Adrenal gland (tissue), 9 donors: ENCODE measurements at regions not wholly inside any gene's neighbourhood (a gene's known extent, or its start where the extent isn't known, plus 50 kb on each side); places are given as distances from the start of the nearest gene placed in this dataset.

Source experiments
- DNase-seq, 7 donors: peaks; one replicate each; pipeline ENCODE4 v3.0.0-alpha.2; 2019 to 2020
- H3K27ac ChIP-seq, 5 donors: fragments of 200-600 bp; sonication (generic) in 4 of 5; 1 replicate in 3 of 5; 2 replicates in 2 of 5; pipeline versions ENCODE4 v1.5.1 to v1.8.0; 2016 to 2020; ENCODE audit warnings: mild to moderate bottlenecking in 1 of 5
- H3K27me3 ChIP-seq: fragments of 200-600 bp; 2 replicates; pipeline ENCODE4 v1.8.0; 2021
- H3K36me3 ChIP-seq, 2 donors: fragments of 200-600 bp; replicated peaks in 1 of 2; 1 replicate in 1 of 2; 2 replicates in 1 of 2; pipeline versions ENCODE4 v1.5.1 to v1.8.0; 2018 to 2022
- H3K4me1 ChIP-seq, 2 donors: fragments of 200-600 bp; replicated peaks in 1 of 2; 1 replicate in 1 of 2; 2 replicates in 1 of 2; pipeline versions ENCODE4 v1.5.1 to v1.8.0; 2018 to 2021
- H3K4me3 ChIP-seq, 4 donors: fragments of 200-600 bp; sonication (generic) in 3 of 4; one replicate each; pipeline ENCODE4 v1.5.1; 2016 to 2018
- H3K9me3 ChIP-seq, 3 donors: fragments of 200-600 bp; sonication (generic) in 1 of 3; replicated peaks in 1 of 3; 1 replicate in 2 of 3; 2 replicates in 1 of 3; pipeline versions ENCODE4 v1.5.1 to v1.8.0; 2016 to 2021
- POLR2A ChIP-seq, 2 donors: fragments of 450-650 bp; IDR thresholded peaks; one replicate each; pipeline ENCODE4 v1.6.1; 2017; ENCODE audit warnings: antibody characterized with exemption in 2 of 2, mild to moderate bottlenecking in 2 of 2, moderate library complexity in 1 of 2
- WGBS, 4 donors: extraction: QIAGEN DNeasy Blood & Tissue Kit in 2 of 4; methylation state at CpG; one replicate each; pipeline versions ENCODE4 v1.1.5 to v1.1.7; 2013 to 2017; 5-methylcytosine and 5-hydroxymethylcytosine counted together
- intact Hi-C, 2 donors: fragments of 100-400 bp; cut with DNase I; formaldehyde crosslinking; loops; one replicate each; pipeline versions ENCODE4 v1.14.1 to v1.15.0; 2022 to 2023
- TF ChIP-seq, protein P1 (sequence below), 6 experiments: fragments of 450-650 bp in 4 of 6; fragments of 200-600 bp in 2 of 6; sonication (generic) in 1 of 6; IDR thresholded peaks; 1 replicate in 5 of 6; 2 replicates in 1 of 6; pipeline versions ENCODE4 v1.5.1 to v1.8.0; 2016 to 2021; ENCODE audit warnings: antibody characterized with exemption in 6 of 6, mild to moderate bottlenecking in 2 of 6, moderate library complexity in 1 of 6
- donor health status: healthy with polysubstance abuse.
- donor health status: Bipolar disorder and iron deficiency.
- donor health status: DM: yes; HTN: yes; CAD: no.
- donor health status: DM: no; HTN: no; CAD: no.
- donor health status: DM: no; HTN: no; CAD: no.

DNA sequence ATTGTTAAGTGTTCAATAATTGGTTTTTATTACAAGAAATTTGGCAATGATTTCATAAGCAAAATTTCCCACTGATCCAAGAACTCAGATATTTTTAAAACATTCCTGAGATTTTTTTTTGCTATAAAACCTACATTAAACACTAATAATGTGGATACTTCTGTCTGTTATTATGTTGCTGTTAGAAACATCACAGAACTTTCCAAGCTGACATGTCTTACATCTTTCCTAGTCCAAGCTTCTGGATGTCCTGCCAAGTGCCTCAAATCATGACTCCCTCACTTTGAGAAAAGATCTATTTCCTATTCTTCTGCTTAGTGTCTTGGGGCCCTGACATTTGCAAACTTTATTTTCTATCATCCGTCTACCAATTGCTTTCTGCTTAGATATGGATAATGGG lies 110.8 kb downstream of the RFPL4B start:
- no peak overlapping the region for H3K4me3 ChIP-seq
- H3K27me3 ChIP-seq: no peaks in the 10 kb centered on the region
- H3K4me1 ChIP-seq: no peaks in the 10 kb centered on the region
- TF ChIP-seq, protein P1, sequence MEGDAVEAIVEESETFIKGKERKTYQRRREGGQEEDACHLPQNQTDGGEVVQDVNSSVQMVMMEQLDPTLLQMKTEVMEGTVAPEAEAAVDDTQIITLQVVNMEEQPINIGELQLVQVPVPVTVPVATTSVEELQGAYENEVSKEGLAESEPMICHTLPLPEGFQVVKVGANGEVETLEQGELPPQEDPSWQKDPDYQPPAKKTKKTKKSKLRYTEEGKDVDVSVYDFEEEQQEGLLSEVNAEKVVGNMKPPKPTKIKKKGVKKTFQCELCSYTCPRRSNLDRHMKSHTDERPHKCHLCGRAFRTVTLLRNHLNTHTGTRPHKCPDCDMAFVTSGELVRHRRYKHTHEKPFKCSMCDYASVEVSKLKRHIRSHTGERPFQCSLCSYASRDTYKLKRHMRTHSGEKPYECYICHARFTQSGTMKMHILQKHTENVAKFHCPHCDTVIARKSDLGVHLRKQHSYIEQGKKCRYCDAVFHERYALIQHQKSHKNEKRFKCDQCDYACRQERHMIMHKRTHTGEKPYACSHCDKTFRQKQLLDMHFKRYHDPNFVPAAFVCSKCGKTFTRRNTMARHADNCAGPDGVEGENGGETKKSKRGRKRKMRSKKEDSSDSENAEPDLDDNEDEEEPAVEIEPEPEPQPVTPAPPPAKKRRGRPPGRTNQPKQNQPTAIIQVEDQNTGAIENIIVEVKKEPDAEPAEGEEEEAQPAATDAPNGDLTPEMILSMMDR (IDR thresholded peaks at IDR 0.05): no peak
- TF ChIP-seq POLR2A (IDR thresholded peaks at IDR 0.05): no peak
- no peak overlapping the region for H3K27ac ChIP-seq
- 42 to 83% (median 69%) methylated on average over 1 of the region's 1 CpG for WGBS, 4 donors
- DNase-seq: no peak
- no peaks in the 10 kb centered on the region for H3K9me3 ChIP-seq
- intact Hi-C loops: no loop called here
- H3K36me3 ChIP-seq: no peaks in the 10 kb centered on the region

DNA sequence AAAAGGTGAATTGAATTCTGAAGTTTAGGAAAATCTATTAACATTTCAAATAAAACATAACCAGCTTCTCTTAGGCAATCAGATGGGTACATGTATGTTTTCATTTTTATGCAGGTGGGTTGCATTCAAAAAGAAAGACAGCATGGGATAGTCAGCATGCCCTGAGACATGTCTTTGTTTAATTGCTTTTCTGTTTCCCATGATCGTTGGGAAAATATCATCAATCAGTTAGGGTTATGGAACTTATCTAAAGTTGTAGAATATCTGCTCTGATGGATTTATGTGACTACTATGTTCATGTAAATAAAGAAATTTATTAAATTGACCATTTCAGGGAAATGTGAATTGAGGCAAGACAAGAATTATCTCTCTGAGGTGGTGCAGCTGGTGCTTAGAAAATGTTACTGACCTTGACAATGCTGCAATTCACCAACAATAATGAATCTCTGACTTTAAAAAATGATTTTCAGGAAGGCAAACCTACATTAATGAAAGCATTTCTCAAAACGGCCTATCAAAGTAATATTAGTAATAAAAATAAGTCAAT lies 112.7 kb downstream of the RFPL4B start:
- DNase-seq: no peak
- Histone ChIP-seq H3K27me3 (no peaks in the 10 kb centered on the region), H3K4me3 (no peak overlapping the region), H3K27ac (no peak overlapping the region), H3K4me1 (no peaks in the 10 kb centered on the region), H3K36me3 (no peaks in the 10 kb centered on the region), H3K9me3 (no peaks in the 10 kb centered on the region)
- intact Hi-C loops: no loop called here
- 18 to 38% (median 23%) methylated on average over 2 of the region's 2 CpGs for WGBS, 4 donors
- TF ChIP-seq POLR2A (IDR thresholded peaks at IDR 0.05): no peak
- TF ChIP-seq, protein P1 (IDR thresholded peaks at IDR 0.05): no peak

DNA sequence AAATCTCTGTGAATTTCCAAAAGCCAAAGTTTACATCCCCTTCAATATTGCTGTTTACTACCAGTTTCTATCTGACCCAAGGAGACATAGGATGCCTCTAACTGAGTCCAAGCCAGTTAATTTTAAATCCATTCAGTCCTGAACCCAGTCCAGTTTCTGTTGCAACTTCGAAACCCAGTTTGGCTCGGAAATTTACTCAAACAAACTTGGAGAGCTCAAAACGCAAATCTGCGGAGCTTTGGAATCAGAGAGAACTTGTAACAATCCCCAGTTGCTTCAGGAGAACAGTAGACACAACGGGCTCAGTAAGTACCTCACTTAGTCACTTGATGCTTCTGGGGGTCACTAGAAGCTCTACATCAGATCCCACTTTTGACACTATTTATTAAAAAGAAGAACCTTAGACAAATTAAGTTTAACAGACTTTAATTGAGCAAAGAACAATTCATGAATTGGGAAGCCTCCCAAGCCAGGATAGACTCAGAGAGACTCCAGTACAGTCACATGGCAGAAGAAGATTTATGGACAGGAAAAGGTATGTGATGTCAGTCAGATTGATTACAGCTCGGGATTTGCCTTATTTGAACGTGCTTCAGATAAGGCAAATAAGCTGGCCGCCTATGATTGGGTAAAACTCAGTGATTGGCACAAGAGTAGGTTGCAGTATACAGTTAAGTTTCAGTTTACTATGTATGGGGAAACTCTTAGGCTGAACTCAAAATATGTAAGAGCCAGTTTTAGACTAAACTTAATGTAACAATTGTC lies 118.0 kb downstream of the RFPL4B start:
- H3K4me3 ChIP-seq: no peak overlapping the region
- no peaks in the 10 kb centered on the region for H3K4me1 ChIP-seq
- no peaks in the 10 kb centered on the region for H3K9me3 ChIP-seq
- no peaks in the 10 kb centered on the region for H3K27me3 ChIP-seq
- DNase-seq: no peak
- H3K27ac ChIP-seq: no peak overlapping the region
- intact Hi-C loops: no loop called here
- TF ChIP-seq, protein P1 (IDR thresholded peaks at IDR 0.05): no peak
- no peak for TF ChIP-seq POLR2A (IDR thresholded peaks at IDR 0.05)
- no peaks in the 10 kb centered on the region for H3K36me3 ChIP-seq
- 57 to 65% (median 64%) methylated on average over 8 of the region's 8 CpGs for WGBS, 4 donors

DNA sequence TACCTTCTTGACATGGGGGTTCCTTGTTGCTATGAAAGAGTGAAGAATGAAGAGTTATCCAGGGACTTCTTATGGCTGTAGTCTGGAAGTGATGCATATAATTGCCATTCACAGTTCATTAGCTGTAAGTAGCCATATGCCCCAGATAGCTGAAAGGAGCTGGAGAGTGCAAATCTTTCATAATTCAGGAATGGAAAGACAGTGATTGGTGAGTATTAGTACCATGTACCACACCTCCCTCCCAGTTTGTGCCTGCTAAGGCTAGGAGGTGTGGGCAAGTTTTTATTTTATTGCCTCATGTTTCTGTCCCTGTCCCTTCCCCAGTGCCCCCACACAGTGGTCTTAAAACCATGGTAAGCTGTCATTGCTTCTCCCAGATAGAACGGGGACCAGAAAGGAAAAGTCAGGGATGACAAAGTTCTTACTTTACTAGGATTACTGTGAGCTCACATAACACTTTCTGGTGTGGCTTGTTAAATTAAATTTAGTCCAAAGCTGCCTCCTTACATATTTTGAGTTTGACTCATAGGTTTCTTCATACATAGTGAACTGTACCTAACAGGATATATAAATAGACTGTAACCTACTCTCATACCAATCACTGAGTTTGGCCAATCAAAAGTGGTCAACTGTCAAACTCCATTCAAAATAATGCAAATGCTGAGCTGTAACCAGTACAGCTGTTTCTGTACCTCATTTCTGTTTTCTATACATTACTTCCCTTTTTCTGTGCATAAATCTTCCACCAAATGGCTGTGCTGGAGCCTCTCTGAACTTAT lies 119.4 kb downstream of the RFPL4B start:
- Histone ChIP-seq H3K27ac (no peak overlapping the region), H3K27me3 (no peaks in the 10 kb centered on the region), H3K4me1 (no peaks in the 10 kb centered on the region), H3K9me3 (no peaks in the 10 kb centered on the region), H3K4me3 (no peak overlapping the region), H3K36me3 (no peaks in the 10 kb centered on the region)
- intact Hi-C loops: no loop called here
- whole genome bisulfite sequencing, 4 donors: 71 to 80% (median 74%) methylated on average over 1 of the region's 1 CpG
- DNase-seq: no peak
- no peak for TF ChIP-seq POLR2A (IDR thresholded peaks at IDR 0.05)
- TF ChIP-seq, protein P1 (IDR thresholded peaks at IDR 0.05): no peak
